ENCODE measurements at regions not wholly inside any gene's neighbourhood (a gene's known extent, or its start where the extent isn't known, plus 50 kb on each side); places are given as distances from the start of the nearest gene placed in this dataset.
"Not testable (repeated sequence)": the region's sequence is repeated elsewhere in the genome, so short reads cannot be mapped to it uniquely, and the experiment has no call there.

- Histone ChIP-seq H3K79me2 (replicated peaks; ENCODE audit: insufficient read depth, low read length) (no peaks in the 10 kb centered on the region), H3K4me3 (ENCODE audit: low read length) (no peak overlapping the region), H3K27me3 (ENCODE audit: insufficient read depth, low read depth, low read length) (no peaks in the 10 kb centered on the region), H3K9me2 (ENCODE audit: insufficient read depth, low read length) (no peaks in the 10 kb centered on the region), H3K9ac (ENCODE audit: low read length) (no peak overlapping the region), H3K4me2 (ENCODE audit: low read length) (no peak overlapping the region), H3K27ac (ENCODE audit: low read length) (no peak overlapping the region), H3K9me3 (ENCODE audit: low read length) (no peaks in the 10 kb centered on the region), H4K20me1 (ENCODE audit: insufficient read depth) (no peaks in the 10 kb centered on the region), H3K36me3 (ENCODE audit: insufficient read depth, low read length) (no peaks in the 10 kb centered on the region), H2AFZ (ENCODE audit: low read depth, low read length) (no peak overlapping the region), H3F3A (ENCODE audit: insufficient read depth, low read length, poor library complexity, severe bottlenecking) (no peaks in the 10 kb centered on the region)
- TF ChIP-seq MXI1 (conservative IDR thresholded peaks at IDR 0.05; ENCODE audit: poor library complexity, severe bottlenecking) (no peak), SMC3 (conservative IDR thresholded peaks at IDR 0.05; ENCODE audit: poor library complexity) (no peak), CTCF (IDR thresholded peaks at IDR 0.05; ENCODE audit: poor library complexity, severe bottlenecking) (no peak), TAF1 (IDR thresholded peaks at IDR 0.05; ENCODE audit: low read depth) (no peak), POLR2AphosphoS5 (IDR thresholded peaks at IDR 0.05) (no peak), EP300 (conservative IDR thresholded peaks at IDR 0.05; ENCODE audit: poor library complexity, severe bottlenecking) (no peak), RAD21 (conservative IDR thresholded peaks at IDR 0.05) (no peak), REST (IDR thresholded peaks at IDR 0.05; ENCODE audit: borderline replicate concordance) (no peak), EZH2 (IDR thresholded peaks at IDR 0.05; ENCODE audit: borderline replicate concordance, insufficient read depth, low read length, poor library complexity, severe bottlenecking) (no peak)
Observed at GRCh38 chr17:20721171-20721570, 141.6 kb downstream of the CDRT15L2 start.

GRCh38 chr17:20724391-20724790, 144.9 kb downstream of the CDRT15L2 start:
- H4K20me1 ChIP-seq (ENCODE audit: insufficient read depth); H3F3A ChIP-seq (ENCODE audit: insufficient read depth, low read length, poor library complexity, severe bottlenecking); H3K27ac ChIP-seq (ENCODE audit: low read length); H3K9me3 ChIP-seq (ENCODE audit: low read length); H3K4me3 ChIP-seq (ENCODE audit: low read length); H3K9me2 ChIP-seq (ENCODE audit: insufficient read depth, low read length); H3K4me2 ChIP-seq (ENCODE audit: low read length); H3K9ac ChIP-seq (ENCODE audit: low read length); H3K79me2 ChIP-seq (replicated peaks; ENCODE audit: insufficient read depth, low read length); H2AFZ ChIP-seq (ENCODE audit: low read depth, low read length); H3K27me3 ChIP-seq (ENCODE audit: insufficient read depth, low read depth, low read length); H3K36me3 ChIP-seq (ENCODE audit: insufficient read depth, low read length): not testable (repeated sequence)

- H3K36me3 ChIP-seq (ENCODE audit: insufficient read depth, low read length); H3K4me2 ChIP-seq (ENCODE audit: low read length); H3F3A ChIP-seq (ENCODE audit: insufficient read depth, low read length, poor library complexity, severe bottlenecking); H3K27ac ChIP-seq (ENCODE audit: low read length); H3K9ac ChIP-seq (ENCODE audit: low read length); H3K9me3 ChIP-seq (ENCODE audit: low read length); H3K9me2 ChIP-seq (ENCODE audit: insufficient read depth, low read length); H2AFZ ChIP-seq (ENCODE audit: low read depth, low read length); H3K27me3 ChIP-seq (ENCODE audit: insufficient read depth, low read depth, low read length); H4K20me1 ChIP-seq (ENCODE audit: insufficient read depth); H3K79me2 ChIP-seq (replicated peaks; ENCODE audit: insufficient read depth, low read length); H3K4me3 ChIP-seq (ENCODE audit: low read length): not testable (repeated sequence)
Observed at GRCh38 chr17:20727201-20727600, 147.7 kb downstream of the CDRT15L2 start.

Data from neural cell (in vitro differentiated cells).